ENCODE measurements at regions not wholly inside any gene's neighbourhood (a gene's known extent, or its start where the extent isn't known, plus 50 kb on each side); places are given as distances from the start of the nearest gene placed in this dataset.

DNA sequence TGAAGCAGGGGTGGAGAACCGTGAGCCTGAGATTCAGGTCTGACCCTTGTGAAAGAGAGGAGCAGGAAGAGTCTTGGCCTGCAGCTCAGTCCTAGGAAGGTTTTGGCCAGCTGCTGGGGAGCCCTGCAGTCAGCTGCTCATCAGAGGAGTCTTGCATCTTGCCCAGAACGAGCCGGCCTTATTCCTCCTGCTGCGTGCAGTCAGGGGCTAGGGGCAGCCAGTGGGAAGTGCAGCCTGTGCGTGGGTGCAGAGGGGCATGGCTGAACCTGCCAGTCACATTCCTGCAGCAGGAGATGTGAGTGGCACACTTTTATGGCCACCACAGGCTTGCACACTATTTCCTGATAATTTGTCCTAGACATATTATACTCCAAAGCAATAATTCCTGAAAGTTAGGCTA lies 278.7 kb downstream of the NPR3 start:
- DNase-seq (ENCODE audit: low spot score), result no peak

DNA sequence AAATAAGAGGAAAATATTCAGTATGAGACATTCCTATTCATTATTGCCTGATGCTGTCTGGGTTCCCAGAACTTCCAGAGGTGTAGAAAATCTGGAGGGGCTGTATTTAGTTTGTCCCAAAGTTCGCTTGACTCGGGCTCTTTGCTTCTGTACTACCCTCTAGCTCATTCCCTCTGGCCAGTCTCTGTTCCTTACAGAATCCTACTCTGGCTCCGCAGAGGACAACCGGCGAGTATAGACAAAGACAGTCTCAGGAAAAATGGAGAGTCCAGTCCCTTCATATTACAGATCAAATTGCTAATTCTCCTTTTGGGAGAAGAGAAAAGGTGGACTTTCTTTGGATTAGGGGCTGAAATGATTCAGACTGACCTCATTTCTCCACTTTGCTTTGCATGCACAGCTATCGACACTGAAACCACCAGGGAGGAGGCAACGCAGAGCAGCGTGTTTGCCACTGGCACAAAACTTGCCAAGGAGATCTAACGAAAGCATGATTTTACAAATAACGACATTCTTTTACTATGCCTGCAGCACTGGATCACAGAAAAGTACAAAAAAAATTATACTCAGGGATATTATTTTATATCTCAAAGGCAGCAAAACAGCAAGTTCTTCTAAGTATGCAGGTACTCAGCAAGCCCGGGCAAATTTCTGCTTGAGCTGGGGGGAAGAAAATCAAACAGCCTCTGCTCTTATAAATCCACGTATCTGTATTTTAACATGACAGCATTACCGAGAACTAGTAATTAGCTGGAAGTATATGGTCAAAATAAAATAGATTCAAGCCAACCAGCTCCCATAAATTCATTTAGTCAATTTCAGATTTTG lies 279.7 kb downstream of the NPR3 start:
- no peak for DNase-seq (ENCODE audit: low spot score)

- DNase-seq (ENCODE audit: low spot score), result no peak
These were observed 280.3 kb downstream of the NPR3 start for GRCh38 chr5:32991421-32991815.

GRCh38 chr5:32996336-32996735 lies 285.2 kb downstream of the NPR3 start:
- no peak for DNase-seq (ENCODE audit: low spot score)

GRCh38 chr5:33008751-33009418 lies 297.8 kb downstream of the NPR3 start:
- no peak for DNase-seq (ENCODE audit: low spot score)

- DNase-seq (ENCODE audit: low spot score), result no peak
These were observed 299.7 kb downstream of the NPR3 start for GRCh38 chr5:33010846-33011245.

DNA sequence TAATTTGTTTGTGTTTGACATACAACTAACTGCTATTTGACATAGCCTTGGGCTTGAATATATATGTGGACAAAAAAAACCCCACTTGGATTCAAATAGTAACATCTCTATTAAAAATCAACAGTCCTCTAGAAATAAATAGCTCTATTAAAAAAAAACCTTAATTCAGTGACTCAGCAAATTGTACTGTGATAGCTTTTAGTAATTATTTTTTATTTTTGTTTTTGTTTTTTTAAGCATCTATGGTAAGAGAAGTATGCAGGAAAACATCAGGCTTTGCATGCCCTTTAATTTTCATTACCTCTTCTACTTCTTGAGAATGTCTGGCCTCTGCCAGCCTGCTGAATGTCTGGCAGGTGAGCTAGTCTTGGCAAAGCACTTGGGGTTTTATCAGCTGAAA lies 300.7 kb downstream of the NPR3 start:
- no peak for DNase-seq (ENCODE audit: low spot score)

GRCh38 chr5:33023649-33024048 lies 312.5 kb downstream of the NPR3 start:
- no peak for DNase-seq (ENCODE audit: low spot score)

DNA sequence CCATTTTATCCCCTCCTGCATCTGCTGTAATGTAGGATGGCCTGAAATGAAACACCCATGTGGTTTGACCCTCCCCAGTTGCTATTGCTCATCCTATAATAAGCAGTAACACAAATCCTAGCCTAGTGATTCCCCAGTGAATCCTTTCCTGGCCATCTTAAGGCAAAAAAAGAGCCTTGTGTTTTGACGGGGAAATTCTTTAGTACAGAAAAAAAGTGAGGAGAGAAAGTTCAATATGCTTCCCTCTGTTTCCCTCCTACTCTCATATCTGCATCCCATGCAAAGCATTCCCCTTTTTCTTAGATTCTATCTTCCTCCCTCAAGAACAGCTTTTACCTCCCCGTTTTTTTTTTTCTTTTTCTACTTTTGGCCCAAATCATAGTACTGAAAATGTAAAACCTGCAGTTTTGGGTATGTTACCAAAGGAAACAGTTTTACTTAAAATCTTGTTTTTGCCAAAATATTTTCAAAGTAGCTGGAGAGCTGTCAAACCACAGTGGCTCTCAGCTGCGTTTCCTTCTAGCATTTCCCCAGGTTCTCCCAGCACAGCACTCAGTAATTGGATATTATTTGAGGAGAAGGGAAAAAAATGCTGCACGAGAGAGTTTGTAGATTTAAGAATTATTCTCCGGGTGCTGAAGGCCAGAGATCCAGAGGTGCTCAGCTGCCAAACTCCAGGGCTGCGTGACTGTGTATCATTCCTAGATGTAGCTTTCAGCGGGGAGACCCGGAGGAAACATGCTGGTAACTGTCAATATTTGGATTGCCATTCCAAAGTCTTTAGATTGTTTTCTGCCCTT lies 321.4 kb downstream of the NPR3 start:
- DNase-seq (ENCODE audit: low spot score), result no peak

DNA sequence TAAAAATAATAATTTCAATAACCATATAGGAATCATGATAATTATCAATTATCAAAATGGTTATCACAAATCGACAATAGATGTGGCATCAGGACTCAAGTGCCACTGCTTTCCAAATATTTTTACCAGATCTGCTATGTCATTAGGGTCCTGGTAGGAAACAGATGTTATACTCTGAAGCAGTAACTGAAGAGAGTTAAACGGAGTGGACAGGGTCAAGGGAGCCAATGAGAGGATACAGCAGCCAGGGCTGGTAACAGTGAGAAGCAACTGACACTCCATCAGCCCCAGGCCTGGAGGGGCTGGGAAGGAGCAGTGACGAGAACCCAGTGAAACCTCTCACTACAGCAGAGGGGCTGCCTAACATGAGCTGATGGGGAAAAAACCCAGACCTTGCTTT lies 322.4 kb downstream of the NPR3 start:
- no peak for DNase-seq (ENCODE audit: low spot score)

GRCh38 chr5:33034777-33035176 lies 323.7 kb downstream of the NPR3 start:
- no peak for DNase-seq (ENCODE audit: low spot score)

GRCh38 chr5:33035851-33036527 lies 324.9 kb downstream of the NPR3 start:
- DNase-seq (ENCODE audit: low spot score), result no peak

DNA sequence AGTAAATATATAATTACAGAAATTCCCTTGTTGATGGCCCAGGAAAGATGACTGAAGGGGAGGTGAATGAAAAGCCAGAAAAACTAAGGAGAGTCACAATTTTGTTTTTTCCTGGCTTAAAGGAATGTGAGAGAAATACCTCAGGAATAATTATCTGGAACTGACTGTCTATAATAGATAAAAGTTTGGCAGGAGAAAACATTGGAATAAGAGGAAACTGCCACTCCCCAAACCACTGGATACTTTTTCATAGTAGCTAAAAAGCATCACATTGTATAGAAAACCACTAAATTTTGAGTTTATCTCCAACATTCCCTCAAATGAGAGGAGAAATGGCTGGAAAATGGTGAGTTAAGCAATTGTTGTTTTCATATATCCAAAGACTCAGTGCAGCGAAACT lies 326.0 kb downstream of the NPR3 start:
- DNase-seq (ENCODE audit: low spot score), result no peak

- no peak for DNase-seq (ENCODE audit: low spot score)
These were observed 330.5 kb downstream of the NPR3 start for GRCh38 chr5:33041586-33041985.

DNA sequence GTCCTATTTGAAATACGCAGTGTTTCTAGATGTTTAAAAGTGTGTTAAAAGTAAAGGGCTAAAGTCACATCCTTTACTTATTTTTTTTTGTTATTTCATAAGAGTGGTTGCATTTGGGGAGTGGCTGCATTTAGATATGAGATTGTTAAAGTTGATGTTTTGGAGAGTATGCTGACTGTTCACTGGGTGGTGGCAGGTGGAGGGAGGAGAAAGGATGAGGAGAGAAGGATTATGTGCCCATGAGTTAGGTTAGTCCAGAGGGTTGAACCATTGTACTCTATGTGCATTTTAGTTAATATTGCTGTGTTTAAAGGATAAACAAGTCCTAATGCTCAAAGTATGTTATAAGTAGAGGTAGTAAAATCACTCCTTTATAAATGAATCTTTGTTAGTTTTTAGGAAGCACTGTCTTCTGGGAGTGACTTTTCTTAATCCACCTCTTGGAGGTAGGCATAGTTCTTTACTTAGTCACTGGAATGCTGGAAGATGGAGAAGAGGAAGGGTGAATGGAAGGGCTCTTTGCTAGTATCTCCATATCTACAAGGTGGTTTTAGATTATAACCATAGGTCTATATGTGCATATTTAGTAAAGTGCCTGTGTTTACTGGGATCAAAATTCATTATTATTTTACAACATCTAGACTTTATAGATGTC lies 332.3 kb downstream of the NPR3 start:
- DNase-seq (ENCODE audit: low spot score), result no peak

DNA sequence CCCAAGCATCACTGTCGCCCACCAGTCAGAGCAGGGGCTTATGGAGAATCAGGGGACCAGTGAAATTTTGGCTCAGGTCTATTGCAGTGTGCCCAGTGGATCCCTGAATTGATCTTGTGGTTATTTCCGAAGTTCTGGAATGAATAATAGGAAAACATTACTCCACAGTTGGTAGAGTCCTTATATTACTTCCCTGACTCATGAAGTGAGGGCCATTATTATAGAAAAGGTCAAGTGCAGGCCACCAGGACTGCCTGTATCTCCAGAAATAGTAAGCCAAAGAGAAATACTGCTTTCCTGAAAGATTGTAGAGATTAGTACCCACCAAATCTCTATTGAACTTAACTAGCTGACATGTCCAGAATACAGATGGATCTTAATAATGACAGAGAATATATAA lies 335.0 kb downstream of the NPR3 start:
- DNase-seq (ENCODE audit: low spot score), result no peak

GRCh38 chr5:33048315-33048714 lies 337.2 kb downstream of the NPR3 start:
- no peak for DNase-seq (ENCODE audit: low spot score)

- DNase-seq (ENCODE audit: low spot score), result no peak
These were observed 338.2 kb downstream of the NPR3 start for GRCh38 chr5:33049298-33049697.

DNA sequence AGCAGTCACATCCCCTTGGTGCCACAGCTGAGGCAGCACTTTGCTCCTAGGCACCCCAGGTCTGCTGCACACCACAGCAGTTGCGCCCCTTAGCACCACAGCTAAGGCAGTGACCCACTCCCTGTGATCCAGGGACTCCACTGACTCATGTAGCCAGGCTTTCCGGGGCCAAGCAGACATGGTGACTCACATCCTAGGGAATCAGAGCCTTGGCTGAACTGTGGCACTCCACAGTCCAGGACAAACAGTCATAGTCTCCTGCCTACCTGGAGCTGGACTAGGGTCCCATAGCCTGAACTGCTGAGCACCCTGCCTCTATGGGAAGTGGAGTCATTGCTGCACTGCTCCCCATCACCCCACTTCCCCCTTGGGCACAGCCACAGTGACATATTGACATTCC lies 338.7 kb downstream of the NPR3 start:
- DNase-seq (ENCODE audit: low spot score), result no peak

GRCh38 chr5:33059081-33059480 lies 348.0 kb downstream of the NPR3 start:
- DNase-seq (ENCODE audit: low spot score), result no peak

DNA sequence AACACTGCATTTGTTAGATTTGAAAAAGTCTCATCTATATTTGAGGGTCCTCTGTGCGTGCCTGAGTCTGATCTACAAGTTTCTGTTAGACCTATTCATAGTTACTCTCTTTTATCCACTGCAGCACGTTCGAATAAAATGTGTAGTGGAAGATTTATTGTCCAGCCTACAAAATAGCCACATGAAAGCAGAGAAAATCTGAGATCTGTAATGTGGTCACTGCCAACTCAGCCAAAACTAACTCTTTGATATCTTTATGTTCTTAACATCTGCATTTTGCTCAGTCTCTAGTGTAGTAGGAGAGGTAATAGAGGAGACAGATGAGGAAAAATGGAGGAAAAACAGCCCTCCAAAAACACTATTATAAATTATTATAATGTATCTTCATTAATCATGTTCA lies 354.0 kb downstream of the NPR3 start:
- DNase-seq (ENCODE audit: low spot score), result no peak

Measured in SK-N-DZ (cell line).